CD4-positive, CD25-positive, alpha-beta regulatory T cell (primary cell): ENCODE measurements at regions not wholly inside any gene's neighbourhood (a gene's known extent, or its start where the extent isn't known, plus 50 kb on each side); places are given as distances from the start of the nearest gene placed in this dataset.

Source experiments
- ATAC-seq, 2 donors: fragments of 150-1000 bp; cut with Tn5 transposase; one replicate each; pipeline ENCODE4 v1.10.0; 2021; ENCODE audit warnings: low read depth in 2 of 2, moderate number of reproducible peaks in 2 of 2, moderate library complexity in 1 of 2
- DNase-seq, 3 donors: peaks; one replicate each; pipeline versions ENCODE4 v3.0.0 to v3.0.0-alpha.2; 2012 to 2022; ENCODE audit warnings: mixed read lengths in 1 of 3
- H3K27ac ChIP-seq: one replicate; pipeline ENCODE4 v1.7.0; 2013; ENCODE audit warnings: mild to moderate bottlenecking, low read length; ENCODE audit not compliant: insufficient read depth, poor library complexity, severe bottlenecking
- H3K27me3 ChIP-seq: one replicate; pipeline ENCODE4 v1.7.0; 2013; ENCODE audit warnings: low read length; ENCODE audit not compliant: control insufficient read depth, insufficient read depth
- H3K36me3 ChIP-seq: one replicate; pipeline ENCODE4 v1.7.0; 2013; ENCODE audit warnings: mild to moderate bottlenecking, low read length, moderate library complexity; ENCODE audit not compliant: control insufficient read depth, insufficient read depth
- H3K4me1 ChIP-seq: 2 replicates; pipeline ENCODE4 v1.7.0; 2013; ENCODE audit warnings: mild to moderate bottlenecking, low read length; ENCODE audit not compliant: insufficient read depth, control insufficient read depth, poor library complexity, severe bottlenecking
- H3K4me3 ChIP-seq: one replicate; pipeline ENCODE4 v1.7.0; 2013; ENCODE audit warnings: low read depth, mild to moderate bottlenecking, low read length, moderate library complexity
- H3K9me3 ChIP-seq, 2 experiments: 1 replicate in 1 of 2; 2 replicates in 1 of 2; pipeline ENCODE4 v1.7.0; 2013; ENCODE audit warnings: low read length in 2 of 2, mild to moderate bottlenecking in 1 of 2, moderate library complexity in 1 of 2; ENCODE audit not compliant: control insufficient read depth in 2 of 2
- H3K27ac Mint-ChIP-seq, 3 donors: one replicate each; pipeline ENCODE4 v1.8.0; 2020 to 2022; ENCODE audit warnings: mild to moderate bottlenecking in 3 of 3, mixed read lengths in 3 of 3, moderate library complexity in 2 of 3
- H3K27me3 Mint-ChIP-seq: one replicate; pipeline ENCODE4 v1.8.0; 2022; ENCODE audit warnings: mild to moderate bottlenecking, mixed read lengths
- H3K36me3 Mint-ChIP-seq: one replicate; pipeline ENCODE4 v1.8.0; 2020; ENCODE audit warnings: mixed read lengths
- H3K4me1 Mint-ChIP-seq, 4 donors: one replicate each; pipeline ENCODE4 v1.8.0; 2020 to 2022; ENCODE audit warnings: mixed read lengths in 4 of 4, mild to moderate bottlenecking in 1 of 4
- H3K4me3 Mint-ChIP-seq, 4 donors: one replicate each; pipeline ENCODE4 v1.8.0; 2020 to 2022; ENCODE audit warnings: mild to moderate bottlenecking in 4 of 4, mixed read lengths in 4 of 4, moderate library complexity in 3 of 4
- H3K9me3 Mint-ChIP-seq, 7 donors: one replicate each; pipeline ENCODE4 v1.8.0; 2020 to 2022; ENCODE audit warnings: mixed read lengths in 7 of 7, mild to moderate bottlenecking in 3 of 7, moderate library complexity in 2 of 7

DNA sequence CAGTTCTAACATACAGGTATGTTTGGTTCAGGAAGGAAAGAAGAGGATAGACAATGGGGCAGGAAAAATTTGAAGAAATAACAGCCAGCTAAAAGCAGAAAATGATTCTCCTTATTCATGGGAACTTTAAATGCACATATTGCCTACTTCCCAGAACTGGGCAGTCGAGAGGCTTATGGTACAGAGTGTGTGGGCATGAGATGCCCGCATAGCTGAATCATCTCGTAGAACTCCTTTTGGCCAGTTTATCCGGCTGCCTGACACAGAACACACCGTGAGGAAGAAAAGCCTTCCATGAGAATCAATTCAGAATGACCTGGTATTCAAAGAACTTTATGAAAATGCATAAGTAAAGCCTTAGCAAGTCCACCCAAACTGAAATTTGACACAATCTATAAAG is 471.6 kb downstream of the SH2D4B start:
- H3K27me3 ChIP-seq = no peaks in the 10 kb centered on the region
- no peak overlapping the region for H3K27ac ChIP-seq
- H3K36me3 ChIP-seq = no peaks in the 10 kb centered on the region
- Mint-ChIP-seq H3K9me3 (peaks cover 0 to 1% (median 0%) of the 10 kb centered on the region in 7 donors), H3K27me3 (no peaks in the 10 kb centered on the region), H3K4me1 (no peaks in the 10 kb centered on the region), H3K36me3 (no peaks in the 10 kb centered on the region), H3K27ac (no peak overlapping the region), H3K4me3 (no peak overlapping the region)
- ATAC-seq (no peak), DNase-seq (no peak)
- no peak overlapping the region for H3K4me3 ChIP-seq
- H3K9me3 ChIP-seq = no peaks in the 10 kb centered on the region
- H3K4me1 ChIP-seq = no peaks in the 10 kb centered on the region

DNA sequence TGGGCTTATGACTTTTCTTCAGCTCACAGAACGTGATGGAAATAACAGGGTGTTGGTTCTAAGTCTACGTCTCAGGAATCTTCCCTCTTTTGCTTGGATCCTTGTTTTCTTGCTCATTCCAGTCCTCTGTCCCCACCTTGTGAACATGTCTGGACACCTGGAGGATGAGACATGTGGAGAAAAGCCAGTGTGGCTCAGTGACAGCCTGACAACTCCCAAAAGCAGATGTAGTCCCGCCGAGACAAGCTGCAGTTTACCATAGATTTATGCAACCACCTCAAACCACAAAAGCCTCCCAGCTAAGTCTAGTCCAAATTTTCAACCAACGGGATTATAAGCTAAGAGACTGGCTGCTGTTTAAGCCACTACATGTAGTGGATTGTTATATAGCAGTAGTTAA is 476.1 kb downstream of the SH2D4B start:
- Mint-ChIP-seq H3K36me3 (no peaks in the 10 kb centered on the region), H3K27me3 (no peaks in the 10 kb centered on the region), H3K4me1 (no peaks in the 10 kb centered on the region), H3K4me3 (no peak overlapping the region), H3K27ac (no peak overlapping the region), H3K9me3 (peaks cover 0 to 2% (median 0%) of the 10 kb centered on the region in 7 donors)
- H3K36me3 ChIP-seq = no peaks in the 10 kb centered on the region
- H3K4me3 ChIP-seq = no peak overlapping the region
- DNase-seq (no peak), ATAC-seq (no peak)
- no peaks in the 10 kb centered on the region for H3K27me3 ChIP-seq
- no peak overlapping the region for H3K27ac ChIP-seq
- H3K9me3 ChIP-seq = no peaks in the 10 kb centered on the region
- no peaks in the 10 kb centered on the region for H3K4me1 ChIP-seq

DNA sequence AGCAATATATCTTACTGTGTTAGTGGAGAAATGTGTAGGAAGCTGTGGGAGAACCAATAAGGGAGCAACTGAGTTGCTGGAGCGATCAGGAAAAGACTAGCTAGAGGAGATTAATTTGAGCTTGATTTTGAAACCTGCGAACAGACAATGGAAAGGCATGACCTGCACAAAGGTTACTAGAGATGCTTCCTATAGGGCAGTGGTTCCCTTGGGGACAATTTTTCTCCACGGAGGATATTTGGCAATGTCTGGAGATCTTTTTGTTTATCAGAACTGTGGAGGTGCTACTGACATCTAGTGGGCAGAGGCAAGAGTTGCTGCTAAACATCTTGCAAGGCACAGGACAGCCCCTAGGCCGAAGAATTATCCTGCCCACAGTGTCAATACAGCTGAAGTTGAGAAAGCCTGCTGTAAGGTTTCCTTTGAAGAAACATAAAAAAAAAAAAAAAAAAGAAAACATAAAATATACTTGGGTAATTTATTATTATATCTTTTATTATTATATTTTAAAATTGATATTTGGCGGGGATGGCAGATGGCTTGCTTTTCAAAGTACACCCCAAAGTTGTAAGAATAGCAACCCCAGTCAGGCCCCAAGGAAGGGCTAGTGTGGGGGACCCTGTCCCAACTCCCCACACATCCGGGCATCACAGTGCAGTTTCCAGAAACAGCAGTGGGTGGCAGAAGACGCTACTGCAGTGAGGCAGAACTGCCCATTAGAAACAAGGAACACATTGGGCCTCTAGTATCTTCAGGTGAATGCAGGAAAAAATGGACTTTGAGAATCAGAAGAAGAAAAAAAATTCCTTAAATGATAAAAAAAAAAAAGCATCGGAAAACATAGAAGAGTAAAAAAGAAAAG is 481.6 kb downstream of the SH2D4B start:
- no peak overlapping the region for H3K27ac Mint-ChIP-seq
- H3K9me3 Mint-ChIP-seq = peaks cover 0 to 5% (median 0%) of the 10 kb centered on the region in 7 donors
- no peaks in the 10 kb centered on the region for H3K4me1 Mint-ChIP-seq
- Histone ChIP-seq H3K27ac (no peak overlapping the region), H3K27me3 (no peaks in the 10 kb centered on the region), H3K4me1 (no peaks in the 10 kb centered on the region), H3K4me3 (no peak overlapping the region), H3K36me3 (no peaks in the 10 kb centered on the region), H3K9me3 (no peaks in the 10 kb centered on the region)
- H3K27me3 Mint-ChIP-seq = no peaks in the 10 kb centered on the region
- no peaks in the 10 kb centered on the region for H3K36me3 Mint-ChIP-seq
- ATAC-seq (no peak), DNase-seq (peak in 1 of 3 donors; percentile 40)
- no peak overlapping the region for H3K4me3 Mint-ChIP-seq

GRCh38 chr10:81021428-81022129 is 483.9 kb downstream of the SH2D4B start:
- Mint-ChIP-seq H3K27me3 (no peaks in the 10 kb centered on the region), H3K4me3 (no peak overlapping the region), H3K9me3 (peaks cover 0 to 9% (median 3%) of the 10 kb centered on the region in 7 donors), H3K4me1 (no peaks in the 10 kb centered on the region), H3K36me3 (no peaks in the 10 kb centered on the region), H3K27ac (no peak overlapping the region)
- H3K27ac ChIP-seq = no peak overlapping the region
- H3K9me3 ChIP-seq = no peaks in the 10 kb centered on the region
- H3K4me3 ChIP-seq = no peak overlapping the region
- ATAC-seq (no peak), DNase-seq (no peak)
- no peaks in the 10 kb centered on the region for H3K4me1 ChIP-seq
- H3K36me3 ChIP-seq = no peaks in the 10 kb centered on the region
- no peaks in the 10 kb centered on the region for H3K27me3 ChIP-seq

- H3K36me3 Mint-ChIP-seq = no peaks in the 10 kb centered on the region
- no peak overlapping the region for H3K4me3 Mint-ChIP-seq
- Histone ChIP-seq H3K9me3 (no peaks in the 10 kb centered on the region), H3K27ac (no peak overlapping the region), H3K27me3 (no peaks in the 10 kb centered on the region), H3K36me3 (no peaks in the 10 kb centered on the region), H3K4me3 (no peak overlapping the region), H3K4me1 (no peaks in the 10 kb centered on the region)
- no peaks in the 10 kb centered on the region for H3K4me1 Mint-ChIP-seq
- H3K27me3 Mint-ChIP-seq = no peaks in the 10 kb centered on the region
- DNase-seq (no peak), ATAC-seq (no peak)
- H3K9me3 Mint-ChIP-seq = peaks cover 0 to 6% (median 5%) of the 10 kb centered on the region in 7 donors
- H3K27ac Mint-ChIP-seq = no peak overlapping the region
Observed at GRCh38 chr10:81026591-81026990, 488.9 kb downstream of the SH2D4B start.

DNA sequence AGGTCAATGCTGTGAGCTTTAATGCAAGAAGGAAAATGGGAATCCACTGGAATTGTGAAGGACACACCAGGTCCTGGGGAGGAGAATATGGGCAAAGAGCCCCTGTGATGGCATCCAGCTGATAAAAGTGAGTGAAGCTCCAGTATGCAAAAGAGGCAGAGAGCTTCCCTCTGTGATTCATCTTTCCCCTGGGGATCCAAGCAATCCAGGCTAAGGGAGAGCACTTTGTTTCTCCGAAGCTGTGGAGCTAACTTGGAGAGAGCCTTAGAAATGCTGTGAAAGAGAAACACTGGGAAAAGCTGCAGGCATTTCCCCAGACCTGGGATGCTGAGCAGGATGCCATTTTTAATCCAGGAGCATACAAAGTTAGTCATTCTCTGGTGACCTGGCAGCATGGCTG is 489.5 kb downstream of the SH2D4B start:
- DNase-seq = no peak
- H3K4me3 Mint-ChIP-seq = no peak overlapping the region
- ATAC-seq = no peak

GRCh38 chr10:81027706-81028105 is 490.0 kb downstream of the SH2D4B start:
- peaks cover 4 to 11% (median 5%) of the 10 kb centered on the region in 7 donors for H3K9me3 Mint-ChIP-seq
- no peaks in the 10 kb centered on the region for H3K4me1 Mint-ChIP-seq
- no peak for ATAC-seq

More for the DNA sequence above, 489.5 kb downstream of the SH2D4B start:
- no peaks in the 10 kb centered on the region for H3K36me3 ChIP-seq
- H3K9me3 ChIP-seq = no peaks in the 10 kb centered on the region
- no peaks in the 10 kb centered on the region for H3K27me3 Mint-ChIP-seq
- H3K4me3 ChIP-seq = no peak overlapping the region
- peaks cover 4 to 11% (median 5%) of the 10 kb centered on the region in 7 donors for H3K9me3 Mint-ChIP-seq
- H3K27me3 ChIP-seq = no peaks in the 10 kb centered on the region
- H3K27ac ChIP-seq = no peak overlapping the region
- H3K27ac Mint-ChIP-seq = no peak overlapping the region
- no peaks in the 10 kb centered on the region for H3K4me1 Mint-ChIP-seq
- H3K4me1 ChIP-seq = no peaks in the 10 kb centered on the region
- H3K36me3 Mint-ChIP-seq = no peaks in the 10 kb centered on the region

More at GRCh38 chr10:81027706-81028105, 490.0 kb downstream of the SH2D4B start:
- Histone ChIP-seq H3K4me1 (no peaks in the 10 kb centered on the region), H3K4me3 (no peak overlapping the region), H3K27ac (no peak overlapping the region), H3K9me3 (no peaks in the 10 kb centered on the region), H3K27me3 (no peaks in the 10 kb centered on the region), H3K36me3 (no peaks in the 10 kb centered on the region)
- Mint-ChIP-seq H3K4me3 (no peak overlapping the region), H3K27ac (no peak overlapping the region), H3K36me3 (no peaks in the 10 kb centered on the region), H3K27me3 (no peaks in the 10 kb centered on the region)
- DNase-seq = no peak
